A172 (cell line): ENCODE measurements at regions not wholly inside any gene's neighbourhood (a gene's known extent, or its start where the extent isn't known, plus 50 kb on each side); places are given as distances from the start of the nearest gene placed in this dataset.
A peak's percentile ranks its signal among the peaks of the same experiment; 100 is the strongest.

Source experiments
- DNase-seq: peaks from one replicate; pipeline ENCODE4 v3.0.0-alpha.2; 2015; ENCODE audit warnings: low spot score

GRCh38 chr6:137353842-137354397 lies 134.7 kb upstream of the IFNGR1 start:
- no peak for DNase-seq

- no peak for DNase-seq
These were observed 134.2 kb upstream of the IFNGR1 start for GRCh38 chr6:137353346-137353745.

- no peak for DNase-seq
These were observed 133.7 kb upstream of the IFNGR1 start for GRCh38 chr6:137352859-137353258.

GRCh38 chr6:137351890-137352289 lies 132.7 kb upstream of the IFNGR1 start:
- DNase-seq, result no peak

- no peak for DNase-seq
These were observed 131.7 kb upstream of the IFNGR1 start for GRCh38 chr6:137350857-137351256.

GRCh38 chr6:137349856-137350830 lies 131.0 kb upstream of the IFNGR1 start:
- no peak for DNase-seq

- DNase-seq, result no peak
These were observed 129.6 kb upstream of the IFNGR1 start for GRCh38 chr6:137348777-137349176.

GRCh38 chr6:137343241-137343640 lies 124.1 kb upstream of the IFNGR1 start:
- no peak for DNase-seq

- no peak for DNase-seq
These were observed 123.5 kb upstream of the IFNGR1 start for GRCh38 chr6:137342607-137343190.

GRCh38 chr6:137341681-137342195 lies 122.6 kb upstream of the IFNGR1 start:
- DNase-seq, result peak; percentile 37

- DNase-seq, result no peak
These were observed 120.9 kb upstream of the IFNGR1 start for GRCh38 chr6:137339929-137340559.

- DNase-seq, result no peak
These were observed 115.7 kb upstream of the IFNGR1 start for GRCh38 chr6:137334884-137335283.

- DNase-seq, result no peak
These were observed 114.9 kb upstream of the IFNGR1 start for GRCh38 chr6:137334094-137334493.

- peak; percentile 9 for DNase-seq
These were observed 113.6 kb upstream of the IFNGR1 start for GRCh38 chr6:137332637-137333280.

GRCh38 chr6:137323860-137324259 lies 104.7 kb upstream of the IFNGR1 start:
- no peak for DNase-seq

- DNase-seq, result no peak
These were observed 101.1 kb upstream of the IFNGR1 start for GRCh38 chr6:137320271-137320670.

- DNase-seq, result no peak
These were observed 97.4 kb upstream of the IFNGR1 start for GRCh38 chr6:137316626-137317025.

- DNase-seq, result no peak
These were observed 95.9 kb upstream of the IFNGR1 start for GRCh38 chr6:137315081-137315480.

- peak; percentile 61 for DNase-seq
These were observed 95.0 kb upstream of the IFNGR1 start for GRCh38 chr6:137313928-137314855.

- DNase-seq, result no peak
These were observed 94.0 kb upstream of the IFNGR1 start for GRCh38 chr6:137313211-137313610.
